ENCODE measurements at regions not wholly inside any gene's neighbourhood (a gene's known extent, or its start where the extent isn't known, plus 50 kb on each side); places are given as distances from the start of the nearest gene placed in this dataset.

DNA sequence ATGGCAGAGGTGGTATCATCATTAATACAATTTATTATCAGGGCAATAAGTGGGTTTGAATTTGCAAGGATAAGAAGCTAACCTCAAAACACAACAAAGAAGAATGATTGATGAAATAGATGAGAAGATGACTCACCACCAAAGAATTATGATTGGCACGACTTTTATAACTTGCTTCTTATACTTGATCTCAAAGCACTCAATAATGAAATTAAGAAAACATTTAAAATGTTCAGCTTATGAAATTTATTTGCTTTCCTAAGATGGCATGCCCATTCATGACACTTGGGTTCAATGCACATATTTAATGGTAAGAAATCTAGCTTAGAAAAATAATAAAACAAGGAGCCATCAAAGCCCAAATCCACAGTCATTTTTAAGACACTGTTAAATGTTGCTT, 477.5 kb downstream of the GJA1 start:
- Mint-ChIP-seq H3K27me3 (ENCODE audit: low read depth) (no peaks in the 10 kb centered on the region), H3K4me1 (peaks cover 0 to 5% of the 10 kb centered on the region in 2 experiments; a peak in 2 of 4 replicates)
- H3K27me3 ChIP-seq (ENCODE audit: insufficient read depth, low read length): no peaks in the 10 kb centered on the region

More for the DNA sequence above, 477.5 kb downstream of the GJA1 start:
- Histone ChIP-seq H3K27ac (ENCODE audit: insufficient read length, low read depth, low read length) (no peak overlapping the region), H3K79me2 (ENCODE audit: insufficient read depth, low read length) (no peaks in the 10 kb centered on the region), H2BK12ac (ENCODE audit: insufficient read length, low read depth, low read length) (no peak overlapping the region), H3K4me1 (ENCODE audit: insufficient read depth, low read length) (no peaks in the 10 kb centered on the region), H3K56ac (ENCODE audit: insufficient read length, low read depth, low read length) (no peak overlapping the region), H4K5ac (ENCODE audit: insufficient read length, low read depth, low read length) (no peak overlapping the region), H3T11ph (ENCODE audit: low read length) (no peak overlapping the region), H3K23ac (ENCODE audit: insufficient read length, low read depth, low read length) (no peak overlapping the region), H3K79me1 (ENCODE audit: insufficient read depth, low read depth, low read length, poor library complexity, severe bottlenecking) (no peaks in the 10 kb centered on the region), H2BK5ac (ENCODE audit: insufficient read length, low read length) (no peak overlapping the region), H4K91ac (ENCODE audit: insufficient read length, low read depth, low read length) (no peak overlapping the region), H3K9me3 (ENCODE audit: control insufficient read depth, low read depth, low read length) (no peaks in the 10 kb centered on the region), H3K4me2 (ENCODE audit: insufficient read depth, insufficient read length, low read length) (no peak overlapping the region), H2BK20ac (ENCODE audit: low read depth, low read length, poor library complexity, severe bottlenecking) (no peak overlapping the region), H3K18ac (ENCODE audit: insufficient read length, low read depth, low read length) (no peak overlapping the region), H2AK5ac (ENCODE audit: insufficient read length, low read length) (no peak overlapping the region), H2BK15ac (ENCODE audit: low read depth, low read length) (no peak overlapping the region), H3K9ac (ENCODE audit: extremely low read depth, insufficient read length, low read length) (no peak overlapping the region), H4K20me1 (ENCODE audit: control insufficient read depth, insufficient read depth, insufficient read length) (no peaks in the 10 kb centered on the region), H4K8ac (replicated peaks; ENCODE audit: insufficient read length, low read depth, low read length) (no peak overlapping the region), H2AFZ (ENCODE audit: low read length) (no peak overlapping the region), H3K23me2 (ENCODE audit: insufficient read length, low read depth, low read length, poor library complexity, severe bottlenecking) (no peaks in the 10 kb centered on the region), H3K14ac (ENCODE audit: insufficient read depth, low read length) (no peak overlapping the region), H3K4ac (ENCODE audit: low read depth, low read length) (no peak overlapping the region), H2BK120ac (ENCODE audit: low read depth, low read length, poor library complexity, severe bottlenecking) (no peak overlapping the region)
- Mint-ChIP-seq H3K9me3 (peaks cover 3 to 7% of the 10 kb centered on the region in 2 experiments; a peak in 2 of 5 replicates), H3K36me3 (ENCODE audit: insufficient read depth in 1 of 3, low read depth in 3 of 3) (0 out of 7 replicates have a peak, but pooled peaks cover 0 to 4% (median 0%) of the 10 kb centered on the region in 3 experiments), H3K27ac (no peak overlapping the region), H3K4me3 (no peak overlapping the region)
- no peak for DNase-seq
- WGBS (ENCODE audit: extremely low coverage, insufficient read length, low lambda C conversion rate): no CpG with 5 or more reads among the region's 1 CpG
- TF ChIP-seq, protein P1, sequence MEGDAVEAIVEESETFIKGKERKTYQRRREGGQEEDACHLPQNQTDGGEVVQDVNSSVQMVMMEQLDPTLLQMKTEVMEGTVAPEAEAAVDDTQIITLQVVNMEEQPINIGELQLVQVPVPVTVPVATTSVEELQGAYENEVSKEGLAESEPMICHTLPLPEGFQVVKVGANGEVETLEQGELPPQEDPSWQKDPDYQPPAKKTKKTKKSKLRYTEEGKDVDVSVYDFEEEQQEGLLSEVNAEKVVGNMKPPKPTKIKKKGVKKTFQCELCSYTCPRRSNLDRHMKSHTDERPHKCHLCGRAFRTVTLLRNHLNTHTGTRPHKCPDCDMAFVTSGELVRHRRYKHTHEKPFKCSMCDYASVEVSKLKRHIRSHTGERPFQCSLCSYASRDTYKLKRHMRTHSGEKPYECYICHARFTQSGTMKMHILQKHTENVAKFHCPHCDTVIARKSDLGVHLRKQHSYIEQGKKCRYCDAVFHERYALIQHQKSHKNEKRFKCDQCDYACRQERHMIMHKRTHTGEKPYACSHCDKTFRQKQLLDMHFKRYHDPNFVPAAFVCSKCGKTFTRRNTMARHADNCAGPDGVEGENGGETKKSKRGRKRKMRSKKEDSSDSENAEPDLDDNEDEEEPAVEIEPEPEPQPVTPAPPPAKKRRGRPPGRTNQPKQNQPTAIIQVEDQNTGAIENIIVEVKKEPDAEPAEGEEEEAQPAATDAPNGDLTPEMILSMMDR (conservative IDR thresholded peaks at IDR 0.05): no peak

Measured in H9 (cell line).